PC-9 (cell line): ENCODE measurements at regions not wholly inside any gene's neighbourhood (a gene's known extent, or its start where the extent isn't known, plus 50 kb on each side); places are given as distances from the start of the nearest gene placed in this dataset.

Source experiments
- BruUV-seq: library from RNA; stranded (reverse); fragments of 400-500 nt; replicated peaks from 2 replicates; lab custom pipeline; 2021; lab: Mats Ljungman, UMichigan
- CTCF ChIA-PET: fragments of 300-600 bp; sonication (Branson Sonifier 250); formaldehyde crosslinking; loops from one replicate; lab custom pipeline; 2022; ENCODE audit warnings: antibody characterized with exemption; lab: Charles Lee
- POLR2A ChIA-PET: fragments of 300-600 bp; sonication (Branson Sonifier 250); formaldehyde crosslinking; loops from one replicate; lab custom pipeline; 2022; ENCODE audit warnings: antibody characterized with exemption; ENCODE audit not compliant: unreplicated experiment; lab: Charles Lee
- DNase-seq, 2 experiments: peaks; one replicate each; pipeline versions ENCODE4 v3.0.0 to v3.0.0-alpha.2; 2015 to 2022; ENCODE audit warnings: mixed read lengths in 1 of 2
- H2AFZ ChIP-seq: fragments of 200-600 bp; sonication (generic); 2 replicates; pipeline ENCODE4 v1.8.1; 2017; ENCODE audit warnings: antibody characterized with exemption
- H3F3A ChIP-seq: fragments of 200-600 bp; sonication (generic); 2 replicates; pipeline ENCODE4 v1.8.1; 2017; ENCODE audit warnings: antibody characterized with exemption, mild to moderate bottlenecking, low read depth; ENCODE audit not compliant: insufficient read depth
- H3K27ac ChIP-seq: fragments of 200-600 bp; sonication (generic); 2 replicates; pipeline ENCODE4 v1.6.1; 2016; ENCODE audit warnings: mixed run types
- H3K27me3 ChIP-seq: fragments of 200-600 bp; sonication (generic); 2 replicates; pipeline ENCODE4 v1.6.1; 2016; ENCODE audit warnings: low read depth, mixed run types; ENCODE audit not compliant: insufficient read depth
- H3K36me3 ChIP-seq: fragments of 200-600 bp; sonication (generic); 2 replicates; pipeline ENCODE4 v1.6.1; 2016; ENCODE audit warnings: low read depth, mixed run types
- H3K4me1 ChIP-seq: fragments of 200-600 bp; sonication (generic); replicated peaks from 2 replicates; pipeline ENCODE4 v1.6.1; 2016; ENCODE audit warnings: mixed run types; ENCODE audit not compliant: insufficient read depth
- H3K4me2 ChIP-seq: fragments of 200-600 bp; sonication (generic); 2 replicates; pipeline ENCODE4 v1.6.1; 2017; ENCODE audit warnings: mixed run types
- H3K4me3 ChIP-seq: fragments of 200-600 bp; sonication (generic); 2 replicates; pipeline ENCODE4 v1.6.1; 2016; ENCODE audit warnings: mixed run types
- H3K79me2 ChIP-seq: fragments of 200-600 bp; sonication (generic); 2 replicates; pipeline ENCODE4 v1.6.1; 2017; ENCODE audit warnings: low read depth, mixed run types
- H3K9me2 ChIP-seq: fragments of 200-600 bp; sonication (generic); 2 replicates; pipeline ENCODE4 v1.8.1; 2017; ENCODE audit warnings: mild to moderate bottlenecking; ENCODE audit not compliant: insufficient read depth
- H3K9me3 ChIP-seq: fragments of 200-600 bp; sonication (generic); 2 replicates; pipeline ENCODE4 v1.8.1; 2016; ENCODE audit warnings: low read depth; ENCODE audit not compliant: insufficient read depth
- H4K20me1 ChIP-seq: fragments of 200-600 bp; sonication (generic); 2 replicates; pipeline ENCODE4 v1.8.1; 2017; ENCODE audit not compliant: insufficient read depth
- CTCF ChIP-seq: fragments of 200-600 bp; sonication (generic); conservative IDR thresholded peaks from 2 replicates; pipeline ENCODE4 v1.6.1; 2017; ENCODE audit warnings: mixed run types, antibody characterized with exemption, mild to moderate bottlenecking, moderate library complexity
- EZH2 ChIP-seq: fragments of 200-600 bp; sonication (generic); IDR thresholded peaks from 2 replicates; pipeline ENCODE4 v1.8.0; 2017; ENCODE audit warnings: antibody characterized with exemption, low read depth
- intact Hi-C: fragments of 100-400 bp; cut with micrococcal nuclease; formaldehyde crosslinking; loops from one replicate; pipeline ENCODE4 v1.10.0; 2022; ENCODE audit not compliant: unreplicated experiment

GRCh38 chr12:105588106-105588505, 257.6 kb downstream of the C12orf75 start:
- H3K36me3 ChIP-seq: no peaks in the 10 kb centered on the region
- H3K27me3 ChIP-seq: no peaks in the 10 kb centered on the region
- ChIA-PET POLR2A (no interaction called here), CTCF (no interaction called here)
- no peak overlapping the region for H3K27ac ChIP-seq
- H3K79me2 ChIP-seq: no peaks in the 10 kb centered on the region
- TF ChIP-seq CTCF: no peak
- TF ChIP-seq EZH2: no peak
- no peaks in the 10 kb centered on the region for H3K4me1 ChIP-seq
- H3K9me2 ChIP-seq: no peaks in the 10 kb centered on the region
- DNase-seq: no peak
- BruUV-seq: no TSS peak
- no peak overlapping the region for H2AFZ ChIP-seq
- no peaks in the 10 kb centered on the region for H3F3A ChIP-seq
- no peaks in the 10 kb centered on the region for H3K9me3 ChIP-seq
- intact Hi-C loops: no loop called here
- H3K4me3 ChIP-seq: no peak overlapping the region
- no peak overlapping the region for H3K4me2 ChIP-seq
- H4K20me1 ChIP-seq: no peaks in the 10 kb centered on the region

DNA sequence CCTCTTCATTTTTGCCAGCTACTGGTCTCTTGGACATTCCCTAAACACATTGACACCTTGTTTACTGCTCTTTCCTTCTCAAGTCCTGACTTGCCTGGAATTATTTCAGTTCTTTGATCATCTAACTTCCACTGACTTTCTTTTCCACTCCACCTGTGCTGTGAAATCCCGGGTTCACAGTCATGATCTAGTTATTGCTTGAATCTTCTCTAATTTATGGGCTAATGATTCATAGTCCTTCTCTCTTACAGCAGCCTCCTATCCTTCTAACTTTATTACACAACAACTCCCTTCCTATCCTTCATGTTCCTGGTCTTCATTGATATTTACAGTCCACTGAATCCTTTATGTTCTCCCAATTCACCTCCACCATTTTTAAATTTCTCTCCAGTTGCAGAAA, 260.1 kb downstream of the C12orf75 start:
- no peaks in the 10 kb centered on the region for H3K4me1 ChIP-seq
- H3F3A ChIP-seq: no peaks in the 10 kb centered on the region
- no peak overlapping the region for H3K4me2 ChIP-seq
- no peaks in the 10 kb centered on the region for H3K27me3 ChIP-seq
- no TSS peak for BruUV-seq
- H3K9me2 ChIP-seq: no peaks in the 10 kb centered on the region
- H2AFZ ChIP-seq: no peak overlapping the region
- H4K20me1 ChIP-seq: no peaks in the 10 kb centered on the region
- intact Hi-C loops: no loop called here
- ChIA-PET CTCF (no interaction called here), POLR2A (interaction anchor here (0.6 kb wide), 1 partner anchor 68 kb away, joined by 4 read pairs; no protein-coding TSS in a partner anchor)
- no peaks in the 10 kb centered on the region for H3K36me3 ChIP-seq
- no peak for DNase-seq
- H3K27ac ChIP-seq: no peak overlapping the region
- no peaks in the 10 kb centered on the region for H3K9me3 ChIP-seq
- TF ChIP-seq EZH2 (no peak), CTCF (no peak)
- no peaks in the 10 kb centered on the region for H3K79me2 ChIP-seq
- no peak overlapping the region for H3K4me3 ChIP-seq

- Histone ChIP-seq H3K9me2 (no peaks in the 10 kb centered on the region), H2AFZ (no peak overlapping the region), H3K27ac (no peak overlapping the region), H3K27me3 (no peaks in the 10 kb centered on the region), H3F3A (no peaks in the 10 kb centered on the region), H3K9me3 (no peaks in the 10 kb centered on the region), H3K4me3 (no peak overlapping the region), H3K79me2 (no peaks in the 10 kb centered on the region), H3K36me3 (no peaks in the 10 kb centered on the region), H4K20me1 (no peaks in the 10 kb centered on the region), H3K4me1 (no peaks in the 10 kb centered on the region), H3K4me2 (no peak overlapping the region)
- no peak for DNase-seq
- intact Hi-C loops: no loop called here
- BruUV-seq: no TSS peak
- TF ChIP-seq CTCF: no peak
- TF ChIP-seq EZH2: no peak
- CTCF ChIA-PET: no interaction called here
- POLR2A ChIA-PET: no interaction called here
Measured at GRCh38 chr12:105595440-105595839, 264.9 kb downstream of the C12orf75 start.
